NOMO-1 treated with DMSO at 0.1 percent for 48 hours (cell line): ENCODE measurements at regions not wholly inside any gene's neighbourhood (a gene's known extent, or its start where the extent isn't known, plus 50 kb on each side); places are given as distances from the start of the nearest gene placed in this dataset.
"Not testable (repeated sequence)": the region's sequence is repeated elsewhere in the genome, so short reads cannot be mapped to it uniquely, and the experiment has no call there.

ENCODE experiments used
- DNase-seq: peaks from one replicate; lab custom pipeline; 2025; ENCODE audit not compliant: unreplicated experiment; lab: John Stamatoyannopoulos, UW

DNA sequence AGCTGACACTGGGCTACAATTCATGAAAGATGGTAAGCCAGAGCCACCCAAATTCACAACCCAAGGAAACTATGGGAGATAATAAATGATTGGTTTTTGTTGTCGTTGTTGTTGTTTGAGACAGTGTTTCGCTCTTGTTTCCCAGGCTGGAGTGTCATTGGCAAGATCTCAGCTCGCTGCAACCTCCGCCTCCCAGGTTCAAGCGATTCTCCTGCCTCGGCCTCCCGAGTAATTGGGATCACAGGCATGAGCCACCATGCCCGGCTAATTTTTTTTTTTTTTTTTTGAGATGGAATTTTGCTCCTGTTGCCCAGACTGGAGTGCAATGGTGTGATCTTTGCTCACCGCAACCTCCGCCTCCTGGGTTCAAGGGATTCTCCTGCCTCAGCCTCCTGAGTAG, 65.9 kb upstream of the METTL9 start:
- not testable (repeated sequence) for DNase-seq

DNA sequence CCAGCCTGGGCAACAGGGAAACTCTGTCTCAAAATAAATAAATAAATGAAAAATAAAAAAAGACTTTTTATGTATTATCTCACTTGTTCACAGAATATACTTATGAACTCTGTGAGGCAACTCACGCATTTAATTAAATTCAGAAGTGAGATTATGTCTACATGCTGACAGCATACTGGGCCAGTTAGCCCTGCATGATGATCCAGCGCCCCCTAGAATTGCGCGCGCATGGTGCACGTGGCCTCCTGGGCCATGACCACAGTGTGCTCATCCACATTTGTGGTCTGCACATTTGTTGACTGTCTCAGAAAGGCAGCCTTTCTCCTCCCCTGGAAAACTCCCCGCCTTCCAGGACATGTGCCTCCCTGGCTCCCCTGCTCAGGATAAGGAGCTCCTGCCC, 64.8 kb upstream of the METTL9 start:
- DNase-seq: not testable (repeated sequence)

DNA sequence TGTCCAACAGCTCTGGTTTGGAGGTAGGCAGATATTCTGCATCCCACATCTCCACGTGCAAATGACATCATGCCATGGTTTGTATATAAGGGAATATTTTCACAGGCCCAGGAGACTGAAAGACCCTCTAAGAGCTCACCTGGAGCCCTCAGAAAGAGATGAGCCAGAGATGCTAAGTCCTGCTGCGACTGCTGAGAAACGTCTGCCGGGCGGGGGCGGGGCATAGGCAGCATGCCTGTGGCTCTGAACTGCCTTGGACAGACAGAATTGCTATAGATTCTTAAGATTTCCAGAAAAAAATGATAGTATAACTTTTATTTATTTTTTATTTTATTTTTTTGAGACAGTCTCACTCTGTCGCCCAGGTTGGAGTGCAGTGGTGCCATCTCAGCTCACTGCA, 64.2 kb upstream of the METTL9 start:
- not testable (repeated sequence) for DNase-seq

DNA sequence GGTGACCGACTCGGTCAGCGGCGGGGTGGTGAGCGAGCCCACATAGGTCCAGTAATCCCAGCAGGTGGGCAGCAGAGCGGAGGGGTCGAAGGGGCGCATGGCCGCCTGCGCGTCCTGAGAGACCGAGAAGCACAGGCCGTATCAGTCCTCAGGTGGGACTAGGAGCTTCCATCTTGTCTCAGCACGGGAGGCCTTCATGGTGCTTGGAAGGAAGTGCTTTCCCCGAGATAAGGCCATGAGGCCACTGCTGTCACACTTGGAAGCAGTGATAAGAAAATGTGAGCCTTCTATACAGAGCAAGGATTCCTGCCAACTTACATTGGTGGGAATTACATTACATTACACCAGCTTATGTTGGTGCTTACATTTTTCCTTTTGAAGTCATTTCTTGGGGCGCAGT, 62.6 kb upstream of the METTL9 start:
- not testable (repeated sequence) for DNase-seq

DNA sequence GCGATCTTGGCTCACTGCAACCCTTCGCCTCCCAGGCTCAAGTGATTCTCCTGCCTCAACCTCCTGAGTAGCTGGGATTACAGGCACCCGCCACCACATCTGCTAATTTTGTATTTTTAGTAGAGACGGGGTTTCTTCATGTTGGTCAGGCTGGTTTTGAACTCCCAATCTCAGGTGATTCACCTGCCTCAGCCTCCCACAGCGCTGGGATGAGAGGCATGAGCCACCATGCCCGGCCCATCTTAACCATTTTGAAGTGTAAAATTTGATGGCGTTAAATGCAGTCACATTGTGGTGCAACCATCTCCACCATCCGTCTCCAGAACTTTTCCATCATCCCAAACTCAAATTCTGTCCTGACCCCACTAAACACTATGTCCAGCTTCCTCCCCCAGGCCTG, 61.8 kb upstream of the METTL9 start:
- DNase-seq: not testable (repeated sequence)

DNA sequence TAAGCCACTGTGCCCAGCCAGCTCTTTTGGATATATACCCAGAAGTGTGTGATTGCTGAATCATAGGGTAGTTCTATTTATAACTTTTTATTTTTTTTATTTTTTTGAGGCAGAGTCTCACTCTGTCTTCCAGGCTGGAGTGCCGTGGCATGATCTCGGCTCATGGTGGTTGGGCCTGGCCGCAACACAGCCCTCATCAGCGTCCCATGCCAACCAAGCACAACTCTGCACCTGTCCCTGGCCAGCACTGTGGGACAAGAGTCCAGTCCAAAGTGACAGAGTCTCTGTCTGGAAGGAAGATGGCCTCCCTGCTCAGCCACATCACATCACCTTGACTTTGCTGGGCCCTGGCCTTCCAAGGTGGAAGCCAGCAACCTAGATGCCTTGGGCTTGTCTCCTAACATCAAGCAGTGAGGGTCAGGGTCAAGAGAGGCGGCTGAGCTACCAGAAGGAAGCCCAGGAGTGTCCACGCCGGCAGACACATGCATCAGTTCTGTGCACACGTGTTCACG, 60.2 kb upstream of the METTL9 start:
- DNase-seq: not testable (repeated sequence)

DNA sequence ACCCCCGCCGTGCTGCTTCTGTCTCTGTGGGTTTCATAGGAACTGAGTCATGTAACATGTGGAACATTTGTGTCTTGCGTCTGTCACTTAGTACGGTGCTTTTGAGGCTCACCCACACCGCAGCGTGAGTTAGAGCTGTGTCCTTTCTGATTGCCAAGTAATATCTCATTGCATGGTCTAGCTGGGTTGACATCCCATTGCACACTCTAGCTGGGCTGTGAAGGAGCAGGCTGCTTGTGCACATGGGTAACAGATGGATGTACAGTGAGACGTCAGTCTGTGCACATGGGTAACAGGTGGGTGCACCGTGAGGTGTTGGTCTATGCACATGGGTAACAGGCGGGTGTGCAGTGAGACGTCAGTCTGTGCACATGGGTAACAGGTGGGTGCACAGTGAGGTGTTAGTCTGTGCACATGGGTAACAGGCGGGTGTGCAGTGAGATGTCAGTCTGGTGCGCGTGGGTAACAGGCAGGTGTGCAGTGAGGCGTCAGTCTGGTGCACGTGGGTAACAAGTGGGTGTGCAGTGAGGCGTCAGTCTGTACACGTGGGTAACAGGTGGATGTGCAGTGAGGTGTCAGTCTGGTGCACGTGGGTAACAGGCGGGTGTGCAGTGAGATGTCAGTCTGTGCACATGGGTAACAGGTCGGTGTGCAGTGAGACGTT, 58.5 kb upstream of the METTL9 start:
- not testable (repeated sequence) for DNase-seq

DNA sequence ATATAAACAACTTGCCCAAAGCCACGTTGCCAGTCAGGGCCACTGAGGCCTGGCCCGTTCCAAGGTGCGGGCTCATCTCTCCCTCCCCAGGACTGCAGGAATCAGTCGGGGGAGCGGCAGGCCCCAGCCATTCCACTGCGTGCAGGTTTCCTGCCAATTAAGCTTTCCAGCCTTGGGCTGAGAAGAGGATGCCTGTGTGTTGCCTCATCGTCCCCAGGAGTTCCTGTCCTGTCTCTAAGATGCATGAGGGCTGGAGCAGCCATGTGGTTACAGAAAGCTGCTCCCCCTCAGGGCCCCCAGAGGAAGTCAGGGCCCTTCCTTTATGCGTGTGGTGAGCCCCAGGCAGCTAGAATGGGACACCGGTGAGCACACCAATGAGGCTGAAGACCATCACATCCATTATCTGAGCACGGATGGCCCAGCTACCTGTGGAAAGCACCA, 57.7 kb upstream of the METTL9 start:
- DNase-seq: peak; percentile 40

DNA sequence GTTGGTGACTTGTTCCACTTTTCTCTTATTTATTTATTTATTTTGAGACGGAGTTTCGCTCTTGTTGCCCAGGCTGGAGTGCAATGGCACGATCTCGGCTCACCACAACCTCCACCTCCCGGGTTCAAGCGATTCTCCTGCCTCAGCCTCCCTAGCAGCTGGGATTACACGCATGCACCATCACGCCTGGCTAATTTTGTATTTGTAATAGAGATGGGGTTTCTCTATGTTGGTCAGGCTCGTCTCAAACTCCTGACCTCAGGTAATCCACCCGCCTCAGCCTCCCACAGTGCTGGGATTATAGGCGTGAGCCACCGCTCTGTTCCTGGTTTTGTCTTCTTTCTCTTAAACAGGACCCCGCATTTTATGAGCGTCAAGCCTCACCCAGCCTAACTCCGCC, 57.3 kb upstream of the METTL9 start:
- not testable (repeated sequence) for DNase-seq

DNA sequence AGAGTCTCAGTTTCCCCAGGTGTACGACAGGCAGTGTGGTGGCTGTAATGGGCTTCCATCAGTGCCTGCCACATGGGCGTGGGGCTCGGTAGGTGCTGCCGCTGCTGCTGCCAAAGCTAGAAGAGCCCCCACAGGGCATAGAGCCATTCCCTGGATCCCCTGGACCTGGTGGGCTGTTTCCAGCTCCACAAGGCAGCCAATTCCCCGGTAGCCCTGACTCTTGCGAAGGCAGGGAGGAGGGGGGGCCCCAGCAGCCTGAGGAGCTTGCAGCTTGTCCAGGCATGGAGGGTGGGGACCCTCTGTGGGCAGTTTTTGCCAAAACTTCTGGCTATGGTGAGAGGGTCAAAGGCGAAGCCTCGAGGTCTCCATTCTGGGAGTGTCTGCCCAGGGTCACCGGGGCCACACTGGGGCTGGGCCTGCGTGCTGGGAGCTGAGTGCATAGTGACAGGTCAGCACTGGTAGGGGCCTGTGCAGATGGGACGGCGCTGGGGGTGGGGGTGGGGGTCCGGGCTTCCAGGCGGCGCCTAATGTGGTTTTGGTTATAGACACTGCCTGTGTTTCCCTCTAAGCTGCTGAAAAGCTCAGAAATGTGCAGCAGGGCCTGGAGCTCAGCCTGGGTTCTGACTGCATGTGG, 56.8 kb upstream of the METTL9 start:
- DNase-seq: not testable (repeated sequence)

DNA sequence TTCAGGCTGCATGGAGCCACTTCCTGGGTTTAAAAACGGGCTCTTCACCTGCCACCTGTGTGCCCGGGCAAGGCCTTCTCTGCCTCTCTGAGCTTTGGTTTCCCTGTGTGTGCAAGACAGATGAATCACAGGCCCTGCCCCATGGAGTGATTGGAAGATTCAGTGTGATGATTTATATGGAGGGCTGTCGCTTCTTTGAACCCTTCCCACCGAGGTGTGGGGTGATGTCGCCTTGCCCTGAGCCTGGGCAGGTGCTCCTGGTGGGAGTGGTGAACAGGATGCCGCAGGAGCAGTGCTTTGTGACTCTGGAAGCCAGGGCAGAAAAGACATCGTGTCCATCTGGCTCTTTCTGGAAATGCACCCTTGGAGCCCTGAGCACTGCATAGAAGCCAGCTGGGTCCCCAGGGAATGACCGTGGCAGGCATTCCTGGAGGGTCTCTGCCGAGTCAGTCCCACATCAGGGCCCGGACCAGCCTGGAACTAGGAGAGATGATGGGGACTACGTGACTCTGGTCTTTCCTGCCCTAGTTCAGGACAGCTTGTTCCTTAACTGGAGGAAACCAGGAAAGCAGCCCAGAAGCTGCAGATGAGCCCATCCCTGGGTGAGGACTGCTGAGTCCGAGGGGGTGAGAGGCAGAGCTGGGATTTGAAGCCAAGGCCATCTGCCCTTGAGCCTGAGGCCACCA, 56.1 kb upstream of the METTL9 start:
- DNase-seq: not testable (repeated sequence)

DNA sequence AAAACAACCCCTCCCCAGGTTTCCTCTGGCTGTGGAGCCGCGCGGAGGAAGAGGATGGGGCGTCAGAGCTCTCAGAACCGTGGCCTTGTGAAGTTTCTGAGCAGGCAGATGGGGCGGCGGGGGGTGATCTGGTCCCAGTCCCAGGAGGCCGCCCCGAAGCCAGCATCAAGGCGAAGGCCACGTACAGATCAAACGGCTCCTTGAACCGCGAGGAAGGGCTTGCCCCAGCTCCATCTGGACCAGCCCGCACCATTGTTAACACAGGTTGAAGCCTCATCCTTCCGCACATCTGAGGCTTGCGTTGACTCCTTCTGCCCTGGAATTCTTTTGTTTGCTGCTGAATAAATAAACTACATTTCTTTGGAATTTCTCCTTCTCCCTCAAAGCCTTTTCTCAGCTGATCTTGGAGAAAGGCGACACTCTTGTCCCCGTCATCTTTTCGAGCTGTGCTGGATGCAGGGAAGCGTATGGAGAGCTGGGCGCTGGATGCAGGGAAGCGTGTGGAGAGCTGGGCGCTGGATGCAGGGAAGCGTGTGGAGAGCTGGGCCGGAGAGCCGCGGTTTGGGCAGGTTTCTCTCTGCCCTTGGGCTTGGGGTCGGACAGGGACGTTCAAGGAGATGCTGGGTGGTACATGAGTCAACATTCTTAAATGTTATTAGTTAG, 53.6 kb upstream of the METTL9 start:
- DNase-seq: not testable (repeated sequence)

DNA sequence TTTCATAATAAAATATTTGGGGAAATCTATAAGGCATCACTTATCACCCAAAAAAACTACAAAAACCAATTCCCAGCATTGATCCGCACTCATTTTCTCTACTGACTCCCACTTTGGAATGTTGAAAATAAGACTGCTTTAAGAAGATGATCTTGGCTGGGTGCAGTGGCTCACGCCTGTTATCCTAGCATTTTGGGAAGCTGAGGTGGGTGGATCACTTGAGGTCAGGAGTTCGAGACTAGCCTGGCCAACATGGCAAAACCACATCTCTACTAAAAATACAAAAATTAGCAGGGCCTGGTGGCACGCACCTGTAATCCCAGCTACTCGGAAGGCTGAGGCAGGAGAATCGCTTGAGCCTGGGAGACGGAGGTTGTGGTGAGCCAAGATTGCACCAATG, 50.0 kb upstream of the METTL9 start:
- not testable (repeated sequence) for DNase-seq
